ENCODE measurements at regions not wholly inside any gene's neighbourhood (a gene's known extent, or its start where the extent isn't known, plus 50 kb on each side); places are given as distances from the start of the nearest gene placed in this dataset.

- Histone ChIP-seq H3K4me3 (ENCODE audit: control insufficient read depth in 1 of 2, extremely low read depth in 1 of 2, low read length in 1 of 2) (no peak overlapping the region), H3K4me1 (ENCODE audit: control insufficient read depth in 1 of 2, extremely low read depth in 1 of 2, insufficient read depth in 2 of 2, low read length in 2 of 2) (no peaks in the 10 kb centered on the region), H3K27ac (ENCODE audit: low read length) (no peak overlapping the region), H3K36me3 (ENCODE audit: control insufficient read depth in 2 of 2, extremely low read depth in 1 of 2, insufficient read depth in 1 of 2, low read length in 1 of 2) (no peaks in the 10 kb centered on the region), H3K27me3 (replicated peaks in 1 of 2; ENCODE audit: control insufficient read depth in 2 of 2, extremely low read depth in 1 of 2, insufficient read depth in 2 of 2, low read length in 1 of 2) (peaks cover 0 to 3% of the 10 kb centered on the region in 2 experiments), H3K9me3 (no peaks in the 10 kb centered on the region)
- Mint-ChIP-seq H3K27ac (no peak overlapping the region), H3K27me3 (peaks cover 0 to 1% of the 10 kb centered on the region in 2 donors), H3K4me1 (no peaks in the 10 kb centered on the region), H3K4me3 (no peak overlapping the region), H3K36me3 (no peaks in the 10 kb centered on the region), H3K9me3 (peaks cover 0 to 8% (median 0%) of the 10 kb centered on the region in 3 donors)
- POLR2A ChIA-PET, result no interaction called here
- WGBS (ENCODE audit: insufficient coverage), result 96% methylated on average over 8 of the region's 8 CpGs
- CTCF ChIA-PET, result no interaction called here
- DNase-seq (no peak), ATAC-seq (replicated peaks in 1 of 4) (no peak)
Observed at GRCh38 chr10:126843299-126843934, 61.8 kb upstream of the DOCK1 start.

- ChIA-PET POLR2A (no interaction called here), CTCF (no interaction called here)
- Histone ChIP-seq H3K27ac (ENCODE audit: low read length) (no peak overlapping the region), H3K4me3 (ENCODE audit: control insufficient read depth in 1 of 2, extremely low read depth in 1 of 2, low read length in 1 of 2) (no peak overlapping the region), H3K9me3 (no peaks in the 10 kb centered on the region), H3K4me1 (ENCODE audit: control insufficient read depth in 1 of 2, extremely low read depth in 1 of 2, insufficient read depth in 2 of 2, low read length in 2 of 2) (no peaks in the 10 kb centered on the region), H3K27me3 (replicated peaks in 1 of 2; ENCODE audit: control insufficient read depth in 2 of 2, extremely low read depth in 1 of 2, insufficient read depth in 2 of 2, low read length in 1 of 2) (peaks cover 0 to 3% of the 10 kb centered on the region in 2 experiments), H3K36me3 (ENCODE audit: control insufficient read depth in 2 of 2, extremely low read depth in 1 of 2, insufficient read depth in 1 of 2, low read length in 1 of 2) (no peaks in the 10 kb centered on the region)
- Mint-ChIP-seq H3K4me3 (no peak overlapping the region), H3K9me3 (peaks cover 0 to 8% (median 0%) of the 10 kb centered on the region in 3 donors), H3K36me3 (no peaks in the 10 kb centered on the region), H3K27me3 (peaks cover 0 to 1% of the 10 kb centered on the region in 2 donors), H3K27ac (no peak overlapping the region), H3K4me1 (no peaks in the 10 kb centered on the region)
- 62% methylated on average over 4 of the region's 6 CpGs for WGBS (ENCODE audit: insufficient coverage)
- no peak for DNase-seq
- no peak for ATAC-seq (replicated peaks in 1 of 4)
Observed at GRCh38 chr10:126844406-126844805, 60.8 kb upstream of the DOCK1 start.

GRCh38 chr10:126846469-126846868 is 58.8 kb upstream of the DOCK1 start:
- no peak overlapping the region for H3K4me3 ChIP-seq (ENCODE audit: control insufficient read depth in 1 of 2, extremely low read depth in 1 of 2, low read length in 1 of 2)
- no peak for ATAC-seq (replicated peaks in 1 of 4)
- H3K27ac ChIP-seq (ENCODE audit: low read length), result no peak overlapping the region
- ChIA-PET CTCF (no interaction called here), POLR2A (no interaction called here)
- peaks cover 0 to 3% (median 0%) of the 10 kb centered on the region in 3 donors for H3K9me3 Mint-ChIP-seq
- no peaks in the 10 kb centered on the region for H3K4me1 ChIP-seq (ENCODE audit: control insufficient read depth in 1 of 2, extremely low read depth in 1 of 2, insufficient read depth in 2 of 2, low read length in 2 of 2)
- no peaks in the 10 kb centered on the region for H3K36me3 ChIP-seq (ENCODE audit: control insufficient read depth in 2 of 2, extremely low read depth in 1 of 2, insufficient read depth in 1 of 2, low read length in 1 of 2)
- H3K27me3 Mint-ChIP-seq, result peaks cover 0 to 3% of the 10 kb centered on the region in 2 donors
- DNase-seq, result no peak
- H3K27me3 ChIP-seq (replicated peaks in 1 of 2; ENCODE audit: control insufficient read depth in 2 of 2, extremely low read depth in 1 of 2, insufficient read depth in 2 of 2, low read length in 1 of 2), result peaks cover 0 to 3% of the 10 kb centered on the region in 2 experiments
- no peak overlapping the region for H3K27ac Mint-ChIP-seq
- no peaks in the 10 kb centered on the region for H3K36me3 Mint-ChIP-seq
- H3K4me3 Mint-ChIP-seq, result no peak overlapping the region
- 78% methylated on average over 9 of the region's 9 CpGs for WGBS (ENCODE audit: insufficient coverage)
- H3K4me1 Mint-ChIP-seq, result no peaks in the 10 kb centered on the region
- no peaks in the 10 kb centered on the region for H3K9me3 ChIP-seq

- no peaks in the 10 kb centered on the region for H3K4me1 Mint-ChIP-seq
- no CpG with 5 or more reads among the region's 2 CpGs for WGBS (ENCODE audit: insufficient coverage)
- Histone ChIP-seq H3K4me3 (ENCODE audit: control insufficient read depth in 1 of 2, extremely low read depth in 1 of 2, low read length in 1 of 2) (no peak overlapping the region), H3K4me1 (ENCODE audit: control insufficient read depth in 1 of 2, extremely low read depth in 1 of 2, insufficient read depth in 2 of 2, low read length in 2 of 2) (no peaks in the 10 kb centered on the region), H3K27me3 (replicated peaks in 1 of 2; ENCODE audit: control insufficient read depth in 2 of 2, extremely low read depth in 1 of 2, insufficient read depth in 2 of 2, low read length in 1 of 2) (peaks cover 0 to 3% of the 10 kb centered on the region in 2 experiments), H3K9me3 (no peaks in the 10 kb centered on the region), H3K27ac (ENCODE audit: low read length) (no peak overlapping the region), H3K36me3 (ENCODE audit: control insufficient read depth in 2 of 2, extremely low read depth in 1 of 2, insufficient read depth in 1 of 2, low read length in 1 of 2) (no peaks in the 10 kb centered on the region)
- H3K36me3 Mint-ChIP-seq, result no peaks in the 10 kb centered on the region
- CTCF ChIA-PET, result no interaction called here
- peaks cover 0 to 3% of the 10 kb centered on the region in 2 donors for H3K27me3 Mint-ChIP-seq
- no peak overlapping the region for H3K4me3 Mint-ChIP-seq
- H3K27ac Mint-ChIP-seq, result no peak overlapping the region
- ATAC-seq (replicated peaks in 1 of 4), result no peak
- POLR2A ChIA-PET, result no interaction called here
- peaks cover 0 to 3% (median 0%) of the 10 kb centered on the region in 3 donors for H3K9me3 Mint-ChIP-seq
- DNase-seq, result no peak
Observed at GRCh38 chr10:126846959-126847358, 58.3 kb upstream of the DOCK1 start.

- Histone ChIP-seq H3K36me3 (ENCODE audit: control insufficient read depth in 2 of 2, extremely low read depth in 1 of 2, insufficient read depth in 1 of 2, low read length in 1 of 2) (no peaks in the 10 kb centered on the region), H3K4me1 (ENCODE audit: control insufficient read depth in 1 of 2, extremely low read depth in 1 of 2, insufficient read depth in 2 of 2, low read length in 2 of 2) (no peaks in the 10 kb centered on the region), H3K27ac (ENCODE audit: low read length) (no peak overlapping the region), H3K4me3 (ENCODE audit: control insufficient read depth in 1 of 2, extremely low read depth in 1 of 2, low read length in 1 of 2) (no peak overlapping the region), H3K9me3 (no peaks in the 10 kb centered on the region), H3K27me3 (replicated peaks in 1 of 2; ENCODE audit: control insufficient read depth in 2 of 2, extremely low read depth in 1 of 2, insufficient read depth in 2 of 2, low read length in 1 of 2) (peaks cover 0 to 3% of the 10 kb centered on the region in 2 experiments)
- POLR2A ChIA-PET, result no interaction called here
- Mint-ChIP-seq H3K36me3 (no peaks in the 10 kb centered on the region), H3K27me3 (peaks cover 0 to 3% of the 10 kb centered on the region in 2 donors), H3K27ac (no peak overlapping the region), H3K4me3 (no peak overlapping the region), H3K9me3 (peaks cover 0 to 6% (median 0%) of the 10 kb centered on the region in 3 donors), H3K4me1 (no peaks in the 10 kb centered on the region)
- no peak for ATAC-seq (replicated peaks in 1 of 4)
- 100% methylated on average over 1 of the region's 7 CpGs for WGBS (ENCODE audit: insufficient coverage)
- no peak for DNase-seq
- CTCF ChIA-PET, result no interaction called here
Observed at GRCh38 chr10:126847666-126848065, 57.6 kb upstream of the DOCK1 start.

- WGBS (ENCODE audit: insufficient coverage), result 83% methylated on average over 2 of the region's 3 CpGs
- DNase-seq (no peak), ATAC-seq (replicated peaks in 1 of 4) (no peak)
- no peak overlapping the region for H3K4me3 Mint-ChIP-seq
- H3K4me1 Mint-ChIP-seq, result no peaks in the 10 kb centered on the region
- Histone ChIP-seq H3K36me3 (ENCODE audit: control insufficient read depth in 2 of 2, extremely low read depth in 1 of 2, insufficient read depth in 1 of 2, low read length in 1 of 2) (no peaks in the 10 kb centered on the region), H3K27ac (ENCODE audit: low read length) (no peak overlapping the region), H3K27me3 (replicated peaks in 1 of 2; ENCODE audit: control insufficient read depth in 2 of 2, extremely low read depth in 1 of 2, insufficient read depth in 2 of 2, low read length in 1 of 2) (peaks cover 0 to 3% of the 10 kb centered on the region in 2 experiments), H3K4me1 (ENCODE audit: control insufficient read depth in 1 of 2, extremely low read depth in 1 of 2, insufficient read depth in 2 of 2, low read length in 2 of 2) (no peaks in the 10 kb centered on the region), H3K9me3 (no peaks in the 10 kb centered on the region), H3K4me3 (ENCODE audit: control insufficient read depth in 1 of 2, extremely low read depth in 1 of 2, low read length in 1 of 2) (no peak overlapping the region)
- H3K36me3 Mint-ChIP-seq, result no peaks in the 10 kb centered on the region
- peaks cover 0 to 3% of the 10 kb centered on the region in 2 donors for H3K27me3 Mint-ChIP-seq
- peaks cover 0 to 10% (median 0%) of the 10 kb centered on the region in 3 donors for H3K9me3 Mint-ChIP-seq
- ChIA-PET CTCF (no interaction called here), POLR2A (no interaction called here)
- no peak overlapping the region for H3K27ac Mint-ChIP-seq
Observed at GRCh38 chr10:126849646-126850045, 55.6 kb upstream of the DOCK1 start.
